Endothelial cell of umbilical vein (primary cell): ENCODE measurements at regions not wholly inside any gene's neighbourhood (a gene's known extent, or its start where the extent isn't known, plus 50 kb on each side); places are given as distances from the start of the nearest gene placed in this dataset.

Experiments
- BruUV-seq: library from RNA; stranded (reverse); fragments of 400-500 nt; replicated peaks from 2 replicates; lab custom pipeline; 2021; lab: Mats Ljungman, UMichigan
- CTCF ChIA-PET: fragments of 300-600, 350-600 bp; sonication (Branson Sonifier 250); formaldehyde crosslinking; loops from one replicate; lab custom pipeline; 2021; ENCODE audit warnings: antibody characterized with exemption, inconsistent platforms; lab: Charles Lee
- POLR2A ChIA-PET: fragments of 300-600, 350-600 bp; sonication (Branson Sonifier 250); formaldehyde crosslinking; loops from one replicate; lab custom pipeline; 2021; ENCODE audit warnings: antibody characterized with exemption, inconsistent platforms; lab: Charles Lee
- DNase-seq: peaks from one replicate; pipeline ENCODE4 v3.0.0-alpha.2; 2011; ENCODE audit warnings: low read depth, low spot score
- FAIRE-seq: peaks from 2 replicates; lab custom pipeline; 2011; peaks lifted over from hg19 to GRCh38; lab: Jason Lieb, UNC
- H2AFZ ChIP-seq: 2 replicates; pipeline ENCODE4 v1.6.0; 2012; ENCODE audit warnings: low read depth, low read length, control low read depth, inconsistent platforms
- H3K27ac ChIP-seq: 2 replicates; pipeline ENCODE4 v1.5.1; 2011; ENCODE audit warnings: low read depth, mild to moderate bottlenecking, control low read depth, low read length, moderate library complexity; ENCODE audit not compliant: insufficient read depth
- H3K27me3 ChIP-seq, 2 experiments: 2 replicates each; pipeline versions ENCODE4 v1.6.0 to v1.6.1; 2011; ENCODE audit warnings: low read length in 2 of 2, mixed read lengths in 1 of 2; ENCODE audit not compliant: control insufficient read depth in 2 of 2, insufficient read depth in 2 of 2
- H3K36me3 ChIP-seq, 2 experiments: 2 replicates in 1 of 2; 3 replicates in 1 of 2; pipeline ENCODE4 v1.5.1; 2011; ENCODE audit warnings: low read length in 2 of 2, mild to moderate bottlenecking in 1 of 2, moderate library complexity in 1 of 2; ENCODE audit not compliant: control insufficient read depth in 2 of 2, insufficient read depth in 2 of 2; ENCODE audit errors: extremely low read depth in 1 of 2
- H3K4me1 ChIP-seq: 3 replicates; pipeline ENCODE4 v1.5.1; 2011; ENCODE audit warnings: mild to moderate bottlenecking, low read length; ENCODE audit not compliant: control insufficient read depth, insufficient read depth; ENCODE audit errors: extremely low read depth
- H3K4me2 ChIP-seq: 2 replicates; pipeline ENCODE4 v1.6.1; 2011; ENCODE audit warnings: low read length, control low read depth, mixed read lengths; ENCODE audit not compliant: insufficient read depth
- H3K4me3 ChIP-seq, 3 experiments: fragments of 200-600 bp in 1 of 3; sonication (generic), shearing (Covaris generic) in 1 of 3; replicated peaks in 1 of 3; 2 replicates each; pipeline ENCODE4 v1.5.1; 2011 to 2016; ENCODE audit warnings: control low read depth in 3 of 3, low read length in 3 of 3, mild to moderate bottlenecking in 2 of 3, inconsistent platforms in 1 of 3, low read depth in 1 of 3, moderate library complexity in 1 of 3; ENCODE audit not compliant: insufficient read depth in 1 of 3
- H3K79me2 ChIP-seq: 2 replicates; pipeline ENCODE4 v1.6.0; 2012; ENCODE audit warnings: low read length, inconsistent platforms; ENCODE audit not compliant: control insufficient read depth, insufficient read depth
- H3K9ac ChIP-seq: replicated peaks from 2 replicates; pipeline ENCODE3; 2011; ENCODE audit warnings: low read length, control low read depth; ENCODE audit not compliant: insufficient read depth; ENCODE audit errors: extremely low read depth
- H3K9me1 ChIP-seq: replicated peaks from 3 replicates; pipeline ENCODE4 v1.6.0; 2011; ENCODE audit warnings: mild to moderate bottlenecking, low read length; ENCODE audit not compliant: control insufficient read depth, insufficient read depth; ENCODE audit errors: extremely low read depth
- H3K9me3 ChIP-seq: replicated peaks from 2 replicates; pipeline ENCODE4 v1.5.1; 2012; ENCODE audit warnings: low read length, inconsistent platforms; ENCODE audit not compliant: control insufficient read depth, insufficient read depth
- H4K20me1 ChIP-seq: replicated peaks from 2 replicates; pipeline ENCODE3; 2011; ENCODE audit warnings: mild to moderate bottlenecking, low read length; ENCODE audit not compliant: control insufficient read depth, insufficient read depth; ENCODE audit errors: extremely low read depth
- CTCF ChIP-seq, 2 donors: IDR thresholded peaks; 1 replicate in 1 of 2; 2 replicates in 1 of 2; pipeline ENCODE4 v1.5.1; 2011; ENCODE audit warnings: low read length in 2 of 2, mild to moderate bottlenecking in 2 of 2, moderate library complexity in 2 of 2, control low read depth in 1 of 2, inconsistent platforms in 1 of 2, low read depth in 1 of 2; ENCODE audit not compliant: insufficient read depth in 1 of 2; ENCODE audit errors: extremely low read depth in 1 of 2
- EZH2 ChIP-seq: IDR thresholded peaks from 2 replicates; pipeline ENCODE4 v1.6.1; 2012; ENCODE audit warnings: borderline replicate concordance, low read depth, mild to moderate bottlenecking, moderate library complexity, low read length, inconsistent platforms; ENCODE audit not compliant: severe bottlenecking
- FOS ChIP-seq: IDR thresholded peaks from 2 replicates; pipeline ENCODE4 v1.6.1; 2011; ENCODE audit warnings: mild to moderate bottlenecking, low read length, moderate library complexity, borderline replicate concordance; ENCODE audit not compliant: insufficient read depth
- GATA2 ChIP-seq: IDR thresholded peaks from 2 replicates; pipeline ENCODE4 v1.7.0; 2011; ENCODE audit warnings: low read depth, mild to moderate bottlenecking, moderate library complexity, mixed read lengths, low read length; ENCODE audit not compliant: insufficient read length, insufficient read depth
- JUN ChIP-seq: IDR thresholded peaks from 2 replicates; pipeline ENCODE4 v1.6.1; 2011; ENCODE audit warnings: borderline replicate concordance, low read depth; ENCODE audit not compliant: insufficient read length, insufficient read depth
- MAX ChIP-seq: IDR thresholded peaks from 2 replicates; pipeline ENCODE4 v1.6.1; 2011; ENCODE audit not compliant: insufficient read depth, insufficient read length
- MYC ChIP-seq: IDR thresholded peaks from one replicate; pipeline ENCODE4 v1.6.1; 2011; ENCODE audit warnings: mild to moderate bottlenecking, low read depth, low read length
- POLR2A ChIP-seq: IDR thresholded peaks from 2 replicates; pipeline ENCODE4 v1.6.1; 2012; ENCODE audit warnings: low read depth, mild to moderate bottlenecking, control low read depth, low read length
- POLR2AphosphoS5 ChIP-seq: IDR thresholded peaks from 2 replicates; pipeline ENCODE4 v1.6.1; 2012; ENCODE audit warnings: low read depth, mild to moderate bottlenecking, control low read depth, low read length, moderate library complexity; ENCODE audit not compliant: insufficient read depth
- dilution Hi-C: fragments of 300-500 bp; cut with MboI; formaldehyde crosslinking; loops from one replicate; pipeline ENCODE4 v1.15.0; 2019; ENCODE audit warnings: low sequenced_read_pairs; ENCODE audit not compliant: extremely low pct_ligation_motif_present
- intact Hi-C: fragments of 100-400 bp; cut with micrococcal nuclease; formaldehyde crosslinking; loops from one replicate; pipeline ENCODE4 v1.10.0; 2022

GRCh38 chr15:100806157-100806556 is 73.5 kb upstream of the ALDH1A3 start:
- ChIA-PET POLR2A (no interaction called here), CTCF (no interaction called here)
- Histone ChIP-seq H3K79me2 (no peaks in the 10 kb centered on the region), H3K27ac (no peak overlapping the region), H3K9me3 (no peaks in the 10 kb centered on the region), H3K4me1 (no peaks in the 10 kb centered on the region), H4K20me1 (no peaks in the 10 kb centered on the region), H3K27me3 (peaks cover 0 to 2% of the 10 kb centered on the region in 2 experiments), H3K4me3 (no peak overlapping the region), H2AFZ (no peak overlapping the region), H3K36me3 (no peaks in the 10 kb centered on the region), H3K9ac (no peak overlapping the region), H3K9me1 (no peaks in the 10 kb centered on the region), H3K4me2 (no peak overlapping the region)
- no peak for TF ChIP-seq POLR2AphosphoS5
- TF ChIP-seq JUN = no peak
- no peak for TF ChIP-seq GATA2
- TF ChIP-seq FOS = no peak
- TF ChIP-seq EZH2 = no peak
- no peak for TF ChIP-seq MYC
- TF ChIP-seq POLR2A = no peak
- TF ChIP-seq CTCF (IDR thresholded peaks at IDR 0.05; ENCODE audit: extremely low read depth in 1 of 2, insufficient read depth in 1 of 2, low read depth in 1 of 2, low read length in 2 of 2) = no peak
- no peak for TF ChIP-seq MAX
- no peak for DNase-seq
- no peak for FAIRE-seq
- dilution Hi-C loops = no loop called here
- intact Hi-C loops = no loop called here
- no TSS peak for BruUV-seq
